ENCODE measurements at regions not wholly inside any gene's neighbourhood (a gene's known extent, or its start where the extent isn't known, plus 50 kb on each side); places are given as distances from the start of the nearest gene placed in this dataset.

DNA sequence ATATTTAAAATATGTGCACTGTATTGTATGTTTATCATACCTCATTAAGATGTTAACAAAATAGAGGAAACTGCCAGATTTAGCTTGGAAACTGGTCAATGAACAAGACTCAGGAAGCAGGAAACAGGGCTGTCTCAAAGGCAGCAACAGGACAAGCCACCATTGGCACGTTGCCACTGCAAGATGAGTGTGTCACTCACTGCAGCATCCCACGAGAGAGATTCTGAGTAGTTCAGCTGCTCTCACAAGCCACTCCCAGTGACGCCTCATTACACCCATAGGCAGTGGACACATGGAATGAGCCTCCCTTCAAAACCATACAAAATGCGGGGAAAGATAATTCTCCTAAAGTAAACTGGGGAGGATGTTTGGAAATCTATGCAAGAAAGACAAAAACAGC is 181.9 kb upstream of the DLGAP1 start:
- no peak for DNase-seq

- DNase-seq = no peak
Measured at GRCh38 chr18:4631239-4631638, 176.1 kb upstream of the DLGAP1 start.

- no peak for DNase-seq
Measured at GRCh38 chr18:4605212-4605611, 150.1 kb upstream of the DLGAP1 start.

- no peak for DNase-seq
Measured at GRCh38 chr18:4603955-4604354, 148.8 kb upstream of the DLGAP1 start.

GRCh38 chr18:4599312-4599711 is 144.2 kb upstream of the DLGAP1 start:
- DNase-seq = no peak

DNA sequence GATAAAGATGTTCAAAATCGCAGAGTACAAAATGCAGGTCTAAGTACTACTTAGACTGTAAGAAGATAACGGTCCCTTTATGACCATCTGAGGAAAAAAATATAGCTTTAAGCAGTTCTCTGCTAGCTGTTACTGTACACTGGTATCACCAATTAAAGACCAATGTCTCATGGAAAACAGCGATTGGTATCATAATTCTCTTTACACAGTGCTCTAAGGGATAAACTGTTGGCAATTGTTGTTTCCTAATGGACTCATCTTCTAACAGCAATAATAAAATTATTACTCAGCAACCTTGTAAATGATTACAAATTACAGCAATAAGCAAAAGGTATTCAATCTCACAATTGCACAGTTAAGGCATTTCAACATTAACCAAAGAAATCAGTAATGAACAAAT is 142.2 kb upstream of the DLGAP1 start:
- DNase-seq = no peak

- no peak for DNase-seq
Measured at GRCh38 chr18:4593895-4594294, 138.8 kb upstream of the DLGAP1 start.

DNA sequence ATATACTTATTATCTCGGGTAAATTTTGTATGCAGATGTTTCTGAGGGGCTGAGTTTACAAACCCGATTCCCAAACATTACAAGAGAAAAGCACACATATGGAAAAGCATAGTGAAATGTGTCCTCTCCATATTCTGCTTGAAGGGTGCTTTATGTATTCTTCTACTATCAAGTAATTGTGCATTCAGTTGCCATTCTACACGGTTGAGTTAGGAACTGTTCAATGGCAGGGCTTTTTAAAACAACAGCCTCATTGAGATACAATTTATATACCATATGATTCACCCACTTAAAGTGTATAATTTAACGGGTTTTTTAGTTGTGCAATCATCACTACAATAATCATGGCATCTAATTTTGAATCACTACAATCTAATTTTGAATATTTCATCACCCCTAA is 138.4 kb upstream of the DLGAP1 start:
- DNase-seq = no peak

GRCh38 chr18:4589056-4589800 is 134.1 kb upstream of the DLGAP1 start:
- no peak for DNase-seq

DNA sequence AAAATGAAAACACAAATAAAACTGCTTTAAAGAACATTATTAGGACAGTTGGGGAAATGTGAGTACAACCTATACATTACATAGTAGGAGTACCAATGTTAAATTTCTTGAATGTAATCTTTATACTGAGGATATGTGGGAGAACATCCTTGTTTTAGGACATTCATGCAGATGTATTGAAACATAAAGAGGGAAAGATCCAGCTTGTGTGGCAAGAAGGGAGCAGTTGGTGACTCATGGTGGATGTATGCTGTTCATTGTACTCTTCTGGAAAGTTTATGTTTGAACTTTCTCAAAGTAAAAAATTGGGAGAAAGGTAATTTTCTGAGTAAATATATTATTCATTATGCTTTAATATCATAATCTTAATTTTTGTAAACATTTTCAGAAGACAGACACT is 132.1 kb upstream of the DLGAP1 start:
- DNase-seq = no peak

DNA sequence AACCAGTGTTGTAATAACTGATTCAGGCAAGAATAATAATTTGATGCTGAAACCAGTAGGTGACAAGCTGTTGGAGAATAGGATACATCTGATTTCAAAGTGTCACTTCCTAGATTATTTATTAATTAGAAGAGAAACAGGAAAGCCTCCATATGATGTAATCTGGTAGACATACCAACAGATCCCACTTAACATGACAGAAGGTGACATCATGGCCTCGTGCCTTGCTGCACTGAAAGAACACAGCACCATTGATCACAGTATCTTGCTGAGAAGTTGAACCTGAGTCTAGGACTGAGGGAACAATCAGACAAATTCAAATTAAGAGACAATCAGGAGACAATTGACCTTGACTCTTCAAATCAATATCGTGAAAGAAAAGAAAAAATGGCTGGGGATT is 131.6 kb upstream of the DLGAP1 start:
- DNase-seq = no peak

GRCh38 chr18:4582431-4583335 is 127.6 kb upstream of the DLGAP1 start:
- no peak for DNase-seq

GRCh38 chr18:4581966-4582365 is 126.9 kb upstream of the DLGAP1 start:
- DNase-seq = no peak

GRCh38 chr18:4578449-4578848 is 123.3 kb upstream of the DLGAP1 start:
- DNase-seq = no peak

GRCh38 chr18:4573735-4574134 is 118.6 kb upstream of the DLGAP1 start:
- DNase-seq = no peak

DNA sequence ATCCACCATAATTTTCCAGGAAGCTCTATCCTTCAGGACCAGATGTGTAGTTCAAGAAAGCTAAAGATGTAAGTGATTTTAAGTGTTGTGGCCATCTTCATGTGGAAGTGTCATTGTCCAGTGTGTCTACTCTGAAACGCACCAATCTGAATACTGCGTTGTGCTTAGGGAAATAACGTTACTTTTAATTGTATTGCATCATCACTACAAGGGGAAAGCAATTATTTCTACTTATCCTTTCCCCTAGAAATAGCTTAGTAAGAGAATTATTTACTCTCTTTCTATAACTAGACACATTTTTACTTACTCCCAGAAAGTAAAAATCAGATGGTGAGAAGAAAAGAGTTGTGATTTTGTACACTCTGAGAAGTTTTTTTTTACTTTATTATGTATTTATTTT is 102.4 kb upstream of the DLGAP1 start:
- no peak for DNase-seq

GRCh38 chr18:4551001-4551360 is 95.9 kb upstream of the DLGAP1 start:
- DNase-seq = no peak

DNA sequence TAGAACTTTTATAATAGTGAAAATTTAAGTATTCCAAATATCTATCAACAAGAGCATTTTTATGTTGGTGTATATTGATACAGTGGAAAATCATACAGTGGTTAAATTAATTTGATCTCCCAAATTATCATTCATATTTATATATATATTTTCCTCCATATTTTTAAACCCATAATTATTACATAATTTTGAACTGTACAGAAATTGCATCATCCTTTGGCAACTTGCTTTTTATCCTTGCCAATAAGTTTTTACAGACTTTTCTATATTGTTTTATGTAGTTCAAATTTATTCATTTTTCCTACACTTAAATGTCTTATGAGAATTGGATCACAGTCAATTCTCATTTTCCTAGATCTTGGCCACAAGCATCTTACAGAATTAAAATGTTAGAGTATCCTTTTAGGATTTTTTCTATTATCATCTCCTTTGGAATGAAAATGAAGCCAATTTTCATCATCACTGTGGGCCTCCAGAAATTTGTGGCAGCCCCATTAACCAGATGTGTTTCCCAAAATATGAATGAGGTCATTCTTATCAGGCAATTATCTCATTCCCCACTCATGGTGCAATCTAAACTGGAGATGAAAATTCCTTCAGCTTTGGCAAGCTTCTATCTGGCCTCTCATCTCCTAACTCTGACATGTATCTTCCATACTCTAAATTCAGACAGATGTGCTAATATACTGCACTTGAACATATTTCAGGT is 94.2 kb upstream of the DLGAP1 start:
- no peak for DNase-seq

GRCh38 chr18:4547126-4547525 is 92.0 kb upstream of the DLGAP1 start:
- DNase-seq = no peak

GRCh38 chr18:4544142-4544541 is 89.0 kb upstream of the DLGAP1 start:
- no peak for DNase-seq

DNA sequence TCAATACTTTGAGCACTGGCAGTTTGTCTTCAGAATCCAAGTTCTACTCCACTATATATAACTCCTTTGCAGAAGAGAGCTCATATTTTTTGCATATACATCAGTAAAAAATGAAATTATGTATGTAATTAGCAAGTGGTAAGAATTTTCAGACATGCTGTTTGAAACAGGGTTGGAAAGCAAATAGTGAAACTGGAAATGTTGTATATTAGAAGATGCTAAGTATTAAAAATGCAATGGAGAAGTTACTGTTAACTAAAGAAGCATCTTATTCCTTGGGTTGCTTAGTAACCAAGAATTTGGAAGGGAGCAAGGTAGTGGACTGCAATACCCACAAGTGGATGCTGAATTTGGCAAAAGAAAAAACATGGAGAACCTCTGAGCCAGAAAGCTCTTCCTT is 88.6 kb upstream of the DLGAP1 start:
- DNase-seq = no peak

- DNase-seq = no peak
Measured at GRCh38 chr18:4541588-4541987, 86.5 kb upstream of the DLGAP1 start.

DNA sequence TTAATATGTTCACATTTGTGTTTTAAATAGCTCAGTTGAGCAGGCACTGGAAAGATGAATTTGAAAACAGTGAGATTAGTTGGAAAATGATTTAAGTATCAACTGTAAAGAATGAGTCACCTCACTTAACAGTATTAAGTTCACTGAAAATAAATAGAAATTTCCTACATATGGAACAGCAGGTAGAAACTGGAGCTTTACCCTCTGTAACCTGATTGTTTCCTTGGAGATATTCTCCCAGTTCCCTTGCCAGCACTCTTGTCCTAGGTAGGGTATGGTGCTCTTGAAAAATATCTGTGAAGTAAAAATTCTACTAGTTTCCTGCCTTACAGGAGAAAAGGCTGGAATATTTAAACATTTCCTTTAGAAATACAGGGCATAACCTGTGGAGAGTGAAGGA is 81.3 kb upstream of the DLGAP1 start:
- DNase-seq = no peak

- no peak for DNase-seq
Measured at GRCh38 chr18:4528405-4528804, 73.3 kb upstream of the DLGAP1 start.
